HEK293T (cell line): ENCODE measurements at regions not wholly inside any gene's neighbourhood (a gene's known extent, or its start where the extent isn't known, plus 50 kb on each side); places are given as distances from the start of the nearest gene placed in this dataset.
"Not testable (repeated sequence)": the region's sequence is repeated elsewhere in the genome, so short reads cannot be mapped to it uniquely, and the experiment has no call there.

Experiments
- ARNT ChIP-seq: fragments of 450-650 bp; IDR thresholded peaks from 2 replicates; pipeline ENCODE4 v1.6.1; 2017; ENCODE audit warnings: mild to moderate bottlenecking
- BHLHE40 ChIP-seq: fragments of 450-650 bp; IDR thresholded peaks from 2 replicates; pipeline ENCODE4 v1.6.1; 2016; ENCODE audit warnings: mild to moderate bottlenecking, moderate library complexity, borderline replicate concordance
- CTBP1 ChIP-seq: fragments of 450-650 bp; IDR thresholded peaks from 2 replicates; pipeline ENCODE4 v1.6.1; 2016; ENCODE audit warnings: borderline replicate concordance
- ELF4 ChIP-seq: fragments of 450-650 bp; IDR thresholded peaks from 2 replicates; pipeline ENCODE4 v1.6.1; 2017; ENCODE audit warnings: antibody characterized with exemption
- FOXA1 ChIP-seq: fragments of 450-650 bp; IDR thresholded peaks from 2 replicates; pipeline ENCODE4 v1.6.1; 2016; ENCODE audit warnings: mild to moderate bottlenecking
- FOXK2 ChIP-seq: fragments of 450-650 bp; IDR thresholded peaks from 2 replicates; pipeline ENCODE4 v1.6.1; 2016; ENCODE audit warnings: mild to moderate bottlenecking
- FOXM1 ChIP-seq: fragments of 450-650 bp; IDR thresholded peaks from 2 replicates; pipeline ENCODE4 v1.6.1; 2017; ENCODE audit warnings: mild to moderate bottlenecking, borderline replicate concordance
- HDGF ChIP-seq: fragments of 450-650 bp; IDR thresholded peaks from 2 replicates; pipeline ENCODE4 v1.6.1; 2017; ENCODE audit warnings: antibody characterized with exemption, borderline replicate concordance
- L3MBTL2 ChIP-seq: fragments of 450-650 bp; conservative IDR thresholded peaks from 2 replicates; pipeline ENCODE4 v1.6.1; 2016; ENCODE audit warnings: mild to moderate bottlenecking
- LEF1 ChIP-seq: fragments of 450-650 bp; IDR thresholded peaks from 2 replicates; pipeline ENCODE4 v1.6.1; 2017; ENCODE audit warnings: mild to moderate bottlenecking, borderline replicate concordance
- SP1 ChIP-seq: fragments of 450-650 bp; IDR thresholded peaks from 2 replicates; pipeline ENCODE4 v1.6.1; 2017
- SUZ12 ChIP-seq: fragments of 450-650 bp; IDR thresholded peaks from 2 replicates; pipeline ENCODE4 v1.6.1; 2016; ENCODE audit warnings: mild to moderate bottlenecking
- TARDBP ChIP-seq: fragments of 450-650 bp; IDR thresholded peaks from 2 replicates; pipeline ENCODE4 v1.6.1; 2016
- TF ChIP-seq, protein P1 (sequence below): fragments of 450-650 bp; IDR thresholded peaks from 2 replicates; pipeline ENCODE4 v1.6.1; 2016

DNA sequence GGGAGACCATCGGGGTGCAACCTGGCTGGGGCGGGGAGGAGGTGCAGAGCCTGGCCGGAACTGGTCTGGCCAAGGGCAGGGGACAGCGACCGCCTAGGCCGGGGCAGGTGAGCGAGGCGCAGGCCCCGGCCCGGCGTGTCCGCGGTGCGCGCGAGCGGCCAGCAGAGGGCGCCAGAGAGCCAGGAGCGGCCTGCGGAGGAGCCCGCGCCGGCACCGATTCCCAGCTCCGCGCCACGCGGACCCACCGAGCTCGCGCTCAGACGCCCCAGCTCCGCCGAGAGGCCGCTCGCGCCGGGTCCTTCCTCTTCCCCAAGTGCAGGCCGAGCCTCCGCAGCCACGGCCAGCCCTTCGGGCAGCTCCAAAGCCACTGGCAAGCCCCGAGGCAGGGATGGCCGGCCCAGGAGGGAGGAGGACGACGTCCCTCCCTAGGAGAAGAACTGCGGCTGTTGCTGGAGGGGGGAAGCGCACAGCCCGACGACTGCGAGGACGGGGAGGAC lies 128.9 kb upstream of the HMX1 start:
- TF ChIP-seq FOXA1, ELF4, BHLHE40, SUZ12, SP1, FOXM1, TARDBP, FOXK2, HDGF, ARNT, CTBP1, LEF1: not testable (repeated sequence)
- TF ChIP-seq, protein P1, sequence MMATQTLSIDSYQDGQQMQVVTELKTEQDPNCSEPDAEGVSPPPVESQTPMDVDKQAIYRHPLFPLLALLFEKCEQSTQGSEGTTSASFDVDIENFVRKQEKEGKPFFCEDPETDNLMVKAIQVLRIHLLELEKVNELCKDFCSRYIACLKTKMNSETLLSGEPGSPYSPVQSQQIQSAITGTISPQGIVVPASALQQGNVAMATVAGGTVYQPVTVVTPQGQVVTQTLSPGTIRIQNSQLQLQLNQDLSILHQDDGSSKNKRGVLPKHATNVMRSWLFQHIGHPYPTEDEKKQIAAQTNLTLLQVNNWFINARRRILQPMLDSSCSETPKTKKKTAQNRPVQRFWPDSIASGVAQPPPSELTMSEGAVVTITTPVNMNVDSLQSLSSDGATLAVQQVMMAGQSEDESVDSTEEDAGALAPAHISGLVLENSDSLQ = not testable (repeated sequence)
- peak; percentile 96 for TF ChIP-seq L3MBTL2
